GM12865 (cell line): ENCODE measurements at regions not wholly inside any gene's neighbourhood (a gene's known extent, or its start where the extent isn't known, plus 50 kb on each side); places are given as distances from the start of the nearest gene placed in this dataset.

Source experiments
- DNase-seq: peaks from one replicate; pipeline ENCODE4 v3.0.0; 2010; ENCODE audit warnings: low read depth
- H3K4me3 ChIP-seq: 2 replicates; pipeline ENCODE4 v1.5.1; 2011; ENCODE audit warnings: mild to moderate bottlenecking, low read depth, low read length, control low read depth
- CTCF ChIP-seq: IDR thresholded peaks from 2 replicates; pipeline ENCODE4 v1.5.1; 2011; ENCODE audit warnings: low read length, control low read depth, low read depth, inconsistent platforms; ENCODE audit not compliant: insufficient read depth; ENCODE audit errors: missing control alignments

DNA sequence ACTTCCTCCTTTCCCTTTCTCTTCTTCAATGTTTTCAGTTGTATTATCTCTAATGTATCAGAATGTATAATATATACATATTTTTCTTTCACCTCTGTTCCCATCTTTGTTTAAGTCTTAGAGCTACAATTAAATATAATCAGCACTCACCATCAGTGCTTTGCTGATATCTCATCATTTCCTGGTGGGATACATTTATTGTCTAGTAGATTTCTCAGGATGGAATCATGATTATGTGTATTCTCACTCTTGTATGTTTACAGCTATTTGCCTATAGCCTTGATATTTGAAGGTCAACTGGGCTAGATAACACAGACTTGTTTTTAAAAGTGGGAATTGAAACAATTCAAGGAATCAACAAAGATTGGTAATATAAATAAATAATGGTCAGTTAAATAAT, 124.9 kb upstream of the EEA1 start:
- DNase-seq = no peak
- no peak overlapping the region for H3K4me3 ChIP-seq
- TF ChIP-seq CTCF = no peak

- TF ChIP-seq CTCF = no peak
- no peak for DNase-seq
- H3K4me3 ChIP-seq = no peak overlapping the region
These were observed 126.1 kb upstream of the EEA1 start for GRCh38 chr12:93055221-93055620.

DNA sequence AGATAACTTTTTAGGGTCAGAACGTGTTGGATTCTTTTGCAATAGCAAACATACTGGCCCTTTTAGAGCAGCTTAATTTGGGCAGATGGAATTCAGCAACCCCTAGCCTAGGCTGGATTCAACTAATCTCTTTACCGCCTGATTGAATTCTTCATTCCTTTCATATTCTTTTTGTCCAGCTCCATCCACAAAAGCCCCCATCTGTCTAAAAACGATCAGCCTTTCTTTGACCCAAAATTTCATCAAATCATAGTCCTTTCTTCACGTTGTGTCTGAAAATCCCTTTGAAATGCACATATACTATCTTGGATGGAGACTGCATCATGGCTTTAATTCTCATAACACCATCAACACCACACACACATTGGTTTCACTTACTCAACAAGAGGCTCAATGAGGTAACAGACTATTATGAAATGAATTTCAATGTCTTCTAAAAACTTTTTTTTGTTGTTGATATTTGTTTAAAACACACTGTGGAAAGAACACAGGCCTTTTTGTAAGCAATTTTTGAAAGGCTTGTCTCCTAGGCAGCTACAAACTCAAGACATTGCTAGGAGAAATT, 128.0 kb upstream of the EEA1 start:
- no peak overlapping the region for H3K4me3 ChIP-seq
- no peak for DNase-seq
- TF ChIP-seq CTCF = no peak

GRCh38 chr12:93058280-93058679, 129.2 kb upstream of the EEA1 start:
- no peak overlapping the region for H3K4me3 ChIP-seq
- no peak for TF ChIP-seq CTCF
- no peak for DNase-seq

DNA sequence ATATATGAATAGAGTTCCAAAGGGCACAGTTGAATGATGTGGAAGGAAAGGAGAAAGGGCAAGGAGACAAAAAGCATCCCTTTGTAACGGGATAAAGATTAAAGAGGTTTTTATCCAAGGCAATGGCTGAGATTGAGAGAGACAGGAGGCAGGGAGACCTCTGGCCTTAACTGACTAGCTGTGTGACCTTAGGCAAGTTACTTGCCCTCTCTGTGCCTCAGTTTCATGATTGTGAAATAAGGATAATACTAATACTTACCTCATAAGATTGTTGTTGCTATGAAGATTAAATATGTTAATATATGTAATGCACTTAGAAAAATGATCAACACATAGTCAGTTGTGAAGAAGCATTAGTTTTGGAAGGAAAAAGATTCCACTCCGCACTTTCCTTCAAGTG, 130.2 kb upstream of the EEA1 start:
- DNase-seq = no peak
- TF ChIP-seq CTCF = no peak
- no peak overlapping the region for H3K4me3 ChIP-seq

DNA sequence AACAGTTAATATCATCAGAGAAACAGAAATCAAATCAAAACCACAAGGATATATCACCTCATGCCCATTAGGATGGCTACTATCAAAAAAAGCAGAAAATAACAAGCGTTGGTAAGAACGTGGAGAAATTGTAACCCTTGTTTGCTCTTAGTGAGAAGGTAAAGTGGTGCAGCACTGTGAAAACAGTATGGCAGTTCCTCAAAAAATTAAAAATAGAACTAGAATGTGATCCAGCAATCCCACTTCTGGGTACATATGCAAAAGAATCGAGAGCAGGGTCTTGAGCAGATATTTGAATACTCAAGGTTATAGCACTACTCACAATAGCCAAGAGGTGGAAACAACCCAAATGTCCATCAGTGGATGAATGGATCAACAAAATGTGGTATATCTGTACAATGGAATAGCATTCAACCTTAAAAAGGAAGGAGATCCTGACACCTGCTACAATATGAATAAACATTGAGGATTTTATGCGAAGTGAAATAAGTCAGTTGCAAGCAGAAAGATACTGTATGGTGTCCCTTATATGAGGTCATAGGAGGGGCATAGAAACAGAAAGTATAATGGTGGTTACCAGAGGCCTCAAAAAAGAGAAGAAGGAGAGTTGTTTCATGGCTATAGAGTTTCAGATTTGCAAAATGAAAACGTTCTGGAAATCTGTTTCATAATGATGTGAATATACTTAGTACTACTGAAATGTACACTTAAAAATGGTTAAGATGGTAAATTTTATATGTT, 131.0 kb upstream of the EEA1 start:
- TF ChIP-seq CTCF = no peak
- H3K4me3 ChIP-seq = no peak overlapping the region
- peak; percentile 81 for DNase-seq
